ENCODE measurements at regions not wholly inside any gene's neighbourhood (a gene's known extent, or its start where the extent isn't known, plus 50 kb on each side); places are given as distances from the start of the nearest gene placed in this dataset.

- TF ChIP-seq, protein P1, sequence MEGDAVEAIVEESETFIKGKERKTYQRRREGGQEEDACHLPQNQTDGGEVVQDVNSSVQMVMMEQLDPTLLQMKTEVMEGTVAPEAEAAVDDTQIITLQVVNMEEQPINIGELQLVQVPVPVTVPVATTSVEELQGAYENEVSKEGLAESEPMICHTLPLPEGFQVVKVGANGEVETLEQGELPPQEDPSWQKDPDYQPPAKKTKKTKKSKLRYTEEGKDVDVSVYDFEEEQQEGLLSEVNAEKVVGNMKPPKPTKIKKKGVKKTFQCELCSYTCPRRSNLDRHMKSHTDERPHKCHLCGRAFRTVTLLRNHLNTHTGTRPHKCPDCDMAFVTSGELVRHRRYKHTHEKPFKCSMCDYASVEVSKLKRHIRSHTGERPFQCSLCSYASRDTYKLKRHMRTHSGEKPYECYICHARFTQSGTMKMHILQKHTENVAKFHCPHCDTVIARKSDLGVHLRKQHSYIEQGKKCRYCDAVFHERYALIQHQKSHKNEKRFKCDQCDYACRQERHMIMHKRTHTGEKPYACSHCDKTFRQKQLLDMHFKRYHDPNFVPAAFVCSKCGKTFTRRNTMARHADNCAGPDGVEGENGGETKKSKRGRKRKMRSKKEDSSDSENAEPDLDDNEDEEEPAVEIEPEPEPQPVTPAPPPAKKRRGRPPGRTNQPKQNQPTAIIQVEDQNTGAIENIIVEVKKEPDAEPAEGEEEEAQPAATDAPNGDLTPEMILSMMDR (IDR thresholded peaks at IDR 0.05), result no peak
- TF ChIP-seq REST (IDR thresholded peaks at IDR 0.05; ENCODE audit: insufficient read depth in 1 of 2, low read depth in 2 of 2, low read length in 1 of 2) (no peak), SIN3A (IDR thresholded peaks at IDR 0.05; ENCODE audit: borderline replicate concordance, insufficient read depth, low read depth, low read length) (no peak), POLR2AphosphoS5 (IDR thresholded peaks at IDR 0.05; ENCODE audit: low read depth, low read length) (no peak)
Measured at GRCh38 chr11:131122448-131122847, 206.2 kb upstream of the SNX19 start.
